ENCODE measurements at regions not wholly inside any gene's neighbourhood (a gene's known extent, or its start where the extent isn't known, plus 50 kb on each side); places are given as distances from the start of the nearest gene placed in this dataset.

DNA sequence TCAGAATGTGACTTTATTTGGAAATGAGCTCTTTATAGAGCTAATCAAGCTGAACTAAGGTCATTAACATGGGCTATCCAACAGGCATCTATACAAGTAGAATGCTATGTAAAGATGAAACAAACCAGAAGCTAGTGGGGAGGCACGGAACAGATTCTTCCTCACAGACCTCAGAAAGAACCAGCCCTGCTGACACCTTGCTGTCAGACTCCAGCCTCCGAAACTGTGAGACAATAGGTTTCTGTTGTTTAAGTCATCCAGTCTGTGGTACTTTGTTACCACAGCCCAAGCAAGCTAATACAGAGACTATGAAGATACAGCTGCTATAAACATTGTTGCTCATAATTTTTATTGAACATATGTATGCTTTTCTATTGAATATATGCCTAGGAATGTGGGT is 406.3 kb upstream of the CHRM3 start:
- TF ChIP-seq, protein P1, sequence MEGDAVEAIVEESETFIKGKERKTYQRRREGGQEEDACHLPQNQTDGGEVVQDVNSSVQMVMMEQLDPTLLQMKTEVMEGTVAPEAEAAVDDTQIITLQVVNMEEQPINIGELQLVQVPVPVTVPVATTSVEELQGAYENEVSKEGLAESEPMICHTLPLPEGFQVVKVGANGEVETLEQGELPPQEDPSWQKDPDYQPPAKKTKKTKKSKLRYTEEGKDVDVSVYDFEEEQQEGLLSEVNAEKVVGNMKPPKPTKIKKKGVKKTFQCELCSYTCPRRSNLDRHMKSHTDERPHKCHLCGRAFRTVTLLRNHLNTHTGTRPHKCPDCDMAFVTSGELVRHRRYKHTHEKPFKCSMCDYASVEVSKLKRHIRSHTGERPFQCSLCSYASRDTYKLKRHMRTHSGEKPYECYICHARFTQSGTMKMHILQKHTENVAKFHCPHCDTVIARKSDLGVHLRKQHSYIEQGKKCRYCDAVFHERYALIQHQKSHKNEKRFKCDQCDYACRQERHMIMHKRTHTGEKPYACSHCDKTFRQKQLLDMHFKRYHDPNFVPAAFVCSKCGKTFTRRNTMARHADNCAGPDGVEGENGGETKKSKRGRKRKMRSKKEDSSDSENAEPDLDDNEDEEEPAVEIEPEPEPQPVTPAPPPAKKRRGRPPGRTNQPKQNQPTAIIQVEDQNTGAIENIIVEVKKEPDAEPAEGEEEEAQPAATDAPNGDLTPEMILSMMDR (IDR thresholded peaks at IDR 0.05; ENCODE audit: poor library complexity, severe bottlenecking) = no peak
- no peak for TF ChIP-seq SMC3 (conservative IDR thresholded peaks at IDR 0.05; ENCODE audit: poor library complexity)
- no peak for TF ChIP-seq POLR2AphosphoS5 (IDR thresholded peaks at IDR 0.05)
- no peak for TF ChIP-seq EP300 (conservative IDR thresholded peaks at IDR 0.05; ENCODE audit: poor library complexity, severe bottlenecking)
- TF ChIP-seq REST (IDR thresholded peaks at IDR 0.05; ENCODE audit: borderline replicate concordance) = no peak
- no peak for TF ChIP-seq MXI1 (conservative IDR thresholded peaks at IDR 0.05; ENCODE audit: poor library complexity, severe bottlenecking)

Data from neural cell (in vitro differentiated cells).